ENCODE measurements at regions not wholly inside any gene's neighbourhood (a gene's known extent, or its start where the extent isn't known, plus 50 kb on each side); places are given as distances from the start of the nearest gene placed in this dataset.

DNA sequence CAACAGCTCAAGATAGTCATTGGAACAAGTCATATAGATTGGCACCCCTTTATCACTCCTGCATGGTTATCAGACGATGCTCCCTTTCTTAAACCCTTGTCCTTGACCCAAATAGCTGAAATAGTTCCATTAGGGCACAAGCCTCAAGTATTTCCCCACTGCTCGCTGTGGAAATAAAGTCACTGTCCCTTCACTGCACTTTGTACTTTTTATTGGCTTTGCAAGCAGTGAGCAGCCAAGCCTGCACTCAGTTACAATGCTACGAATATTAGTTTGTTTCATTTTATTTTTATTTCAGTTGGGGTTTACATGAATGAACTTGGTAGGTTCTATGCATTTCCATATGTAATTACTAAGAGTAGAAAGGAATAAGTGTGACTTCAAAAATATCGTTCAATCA lies 1176.4 kb downstream of the BRINP3 start:
- TF ChIP-seq, protein P1, sequence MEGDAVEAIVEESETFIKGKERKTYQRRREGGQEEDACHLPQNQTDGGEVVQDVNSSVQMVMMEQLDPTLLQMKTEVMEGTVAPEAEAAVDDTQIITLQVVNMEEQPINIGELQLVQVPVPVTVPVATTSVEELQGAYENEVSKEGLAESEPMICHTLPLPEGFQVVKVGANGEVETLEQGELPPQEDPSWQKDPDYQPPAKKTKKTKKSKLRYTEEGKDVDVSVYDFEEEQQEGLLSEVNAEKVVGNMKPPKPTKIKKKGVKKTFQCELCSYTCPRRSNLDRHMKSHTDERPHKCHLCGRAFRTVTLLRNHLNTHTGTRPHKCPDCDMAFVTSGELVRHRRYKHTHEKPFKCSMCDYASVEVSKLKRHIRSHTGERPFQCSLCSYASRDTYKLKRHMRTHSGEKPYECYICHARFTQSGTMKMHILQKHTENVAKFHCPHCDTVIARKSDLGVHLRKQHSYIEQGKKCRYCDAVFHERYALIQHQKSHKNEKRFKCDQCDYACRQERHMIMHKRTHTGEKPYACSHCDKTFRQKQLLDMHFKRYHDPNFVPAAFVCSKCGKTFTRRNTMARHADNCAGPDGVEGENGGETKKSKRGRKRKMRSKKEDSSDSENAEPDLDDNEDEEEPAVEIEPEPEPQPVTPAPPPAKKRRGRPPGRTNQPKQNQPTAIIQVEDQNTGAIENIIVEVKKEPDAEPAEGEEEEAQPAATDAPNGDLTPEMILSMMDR (conservative IDR thresholded peaks at IDR 0.05; ENCODE audit: low read depth in 2 of 2), result no peak
- TF ChIP-seq POLR2AphosphoS5 (IDR thresholded peaks at IDR 0.05; ENCODE audit: low read depth), result no peak
- TF ChIP-seq CREB1 (CRISPR knock-in tag; IDR thresholded peaks at IDR 0.05; ENCODE audit: low read depth), result no peak
- no peak for TF ChIP-seq EZH2phosphoT487 (IDR thresholded peaks at IDR 0.05; ENCODE audit: unreplicated experiment)
- TF ChIP-seq JUNB (IDR thresholded peaks at IDR 0.05; ENCODE audit: unreplicated experiment), result no peak
- TF ChIP-seq EZH2 (IDR thresholded peaks at IDR 0.05; ENCODE audit: low read depth, unreplicated experiment), result no peak
- no peak for TF ChIP-seq ZNF331 (CRISPR knock-in tag; IDR thresholded peaks at IDR 0.05; ENCODE audit: low read depth)
- TF ChIP-seq, protein P2, sequence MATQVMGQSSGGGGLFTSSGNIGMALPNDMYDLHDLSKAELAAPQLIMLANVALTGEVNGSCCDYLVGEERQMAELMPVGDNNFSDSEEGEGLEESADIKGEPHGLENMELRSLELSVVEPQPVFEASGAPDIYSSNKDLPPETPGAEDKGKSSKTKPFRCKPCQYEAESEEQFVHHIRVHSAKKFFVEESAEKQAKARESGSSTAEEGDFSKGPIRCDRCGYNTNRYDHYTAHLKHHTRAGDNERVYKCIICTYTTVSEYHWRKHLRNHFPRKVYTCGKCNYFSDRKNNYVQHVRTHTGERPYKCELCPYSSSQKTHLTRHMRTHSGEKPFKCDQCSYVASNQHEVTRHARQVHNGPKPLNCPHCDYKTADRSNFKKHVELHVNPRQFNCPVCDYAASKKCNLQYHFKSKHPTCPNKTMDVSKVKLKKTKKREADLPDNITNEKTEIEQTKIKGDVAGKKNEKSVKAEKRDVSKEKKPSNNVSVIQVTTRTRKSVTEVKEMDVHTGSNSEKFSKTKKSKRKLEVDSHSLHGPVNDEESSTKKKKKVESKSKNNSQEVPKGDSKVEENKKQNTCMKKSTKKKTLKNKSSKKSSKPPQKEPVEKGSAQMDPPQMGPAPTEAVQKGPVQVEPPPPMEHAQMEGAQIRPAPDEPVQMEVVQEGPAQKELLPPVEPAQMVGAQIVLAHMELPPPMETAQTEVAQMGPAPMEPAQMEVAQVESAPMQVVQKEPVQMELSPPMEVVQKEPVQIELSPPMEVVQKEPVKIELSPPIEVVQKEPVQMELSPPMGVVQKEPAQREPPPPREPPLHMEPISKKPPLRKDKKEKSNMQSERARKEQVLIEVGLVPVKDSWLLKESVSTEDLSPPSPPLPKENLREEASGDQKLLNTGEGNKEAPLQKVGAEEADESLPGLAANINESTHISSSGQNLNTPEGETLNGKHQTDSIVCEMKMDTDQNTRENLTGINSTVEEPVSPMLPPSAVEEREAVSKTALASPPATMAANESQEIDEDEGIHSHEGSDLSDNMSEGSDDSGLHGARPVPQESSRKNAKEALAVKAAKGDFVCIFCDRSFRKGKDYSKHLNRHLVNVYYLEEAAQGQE (IDR thresholded peaks at IDR 0.05; ENCODE audit: unreplicated experiment), result no peak
- no peak for TF ChIP-seq NANOG (IDR thresholded peaks at IDR 0.05; ENCODE audit: borderline replicate concordance)
- TF ChIP-seq, protein P3, sequence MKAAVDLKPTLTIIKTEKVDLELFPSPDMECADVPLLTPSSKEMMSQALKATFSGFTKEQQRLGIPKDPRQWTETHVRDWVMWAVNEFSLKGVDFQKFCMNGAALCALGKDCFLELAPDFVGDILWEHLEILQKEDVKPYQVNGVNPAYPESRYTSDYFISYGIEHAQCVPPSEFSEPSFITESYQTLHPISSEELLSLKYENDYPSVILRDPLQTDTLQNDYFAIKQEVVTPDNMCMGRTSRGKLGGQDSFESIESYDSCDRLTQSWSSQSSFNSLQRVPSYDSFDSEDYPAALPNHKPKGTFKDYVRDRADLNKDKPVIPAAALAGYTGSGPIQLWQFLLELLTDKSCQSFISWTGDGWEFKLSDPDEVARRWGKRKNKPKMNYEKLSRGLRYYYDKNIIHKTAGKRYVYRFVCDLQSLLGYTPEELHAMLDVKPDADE (IDR thresholded peaks at IDR 0.05), result no peak

All from GM23338 (cell line).